Retina (tissue), 1 donor: ENCODE measurements at regions not wholly inside any gene's neighbourhood (a gene's known extent, or its start where the extent isn't known, plus 50 kb on each side); places are given as distances from the start of the nearest gene placed in this dataset.
A peak's percentile ranks its signal among the peaks of the same experiment; 100 is the strongest.

Source experiments
- DNase-seq: peaks from one replicate; pipeline ENCODE4 v3.0.0-alpha.2; 2016

- DNase-seq, result no peak
Measured at GRCh38 chr1:181392613-181393220, 90.6 kb upstream of the CACNA1E start.

- DNase-seq, result no peak
Measured at GRCh38 chr1:181394766-181395165, 88.6 kb upstream of the CACNA1E start.

GRCh38 chr1:181396171-181396670 is 87.1 kb upstream of the CACNA1E start:
- DNase-seq, result no peak

GRCh38 chr1:181396811-181397210 is 86.5 kb upstream of the CACNA1E start:
- DNase-seq, result no peak

- no peak for DNase-seq
Measured at GRCh38 chr1:181397845-181398244, 85.5 kb upstream of the CACNA1E start.

- DNase-seq, result no peak
Measured at GRCh38 chr1:181398544-181398943, 84.8 kb upstream of the CACNA1E start.

GRCh38 chr1:181405584-181405983 is 77.7 kb upstream of the CACNA1E start:
- DNase-seq, result no peak

GRCh38 chr1:181406989-181407388 is 76.3 kb upstream of the CACNA1E start:
- no peak for DNase-seq

GRCh38 chr1:181409981-181410380 is 73.3 kb upstream of the CACNA1E start:
- no peak for DNase-seq

- DNase-seq, result no peak
Measured at GRCh38 chr1:181412746-181413145, 70.6 kb upstream of the CACNA1E start.

- DNase-seq, result no peak
Measured at GRCh38 chr1:181413195-181413815, 70.0 kb upstream of the CACNA1E start.

GRCh38 chr1:181413836-181414235 is 69.5 kb upstream of the CACNA1E start:
- DNase-seq, result no peak

GRCh38 chr1:181416268-181416860 is 67.0 kb upstream of the CACNA1E start:
- DNase-seq, result no peak

GRCh38 chr1:181417915-181418314 is 65.4 kb upstream of the CACNA1E start:
- no peak for DNase-seq

- DNase-seq, result peak; percentile 73
Measured at GRCh38 chr1:181423301-181423918, 59.9 kb upstream of the CACNA1E start.

- peak; percentile 95 for DNase-seq
Measured at GRCh38 chr1:181424786-181425403, 58.4 kb upstream of the CACNA1E start.

- DNase-seq, result no peak
Measured at GRCh38 chr1:181425566-181425965, 57.8 kb upstream of the CACNA1E start.

- DNase-seq, result no peak
Measured at GRCh38 chr1:181429462-181429861, 53.9 kb upstream of the CACNA1E start.

- DNase-seq, result peak; percentile 43
Measured at GRCh38 chr1:181430015-181430885, 53.1 kb upstream of the CACNA1E start.
